HG03066 (cell line): ENCODE measurements at regions not wholly inside any gene's neighbourhood (a gene's known extent, or its start where the extent isn't known, plus 50 kb on each side); places are given as distances from the start of the nearest gene placed in this dataset.

ENCODE experiments used
- ATAC-seq: cut with Tn5 transposase; IDR thresholded peaks from one replicate; pipeline ENCODE4 v1.9.1; 2021; ENCODE audit warnings: low read depth; ENCODE audit not compliant: unreplicated experiment

GRCh38 chr1:83691953-83692500 lies 306.9 kb downstream of the TTLL7 start:
- no peak for ATAC-seq

GRCh38 chr1:83689921-83690868 lies 308.7 kb downstream of the TTLL7 start:
- no peak for ATAC-seq

DNA sequence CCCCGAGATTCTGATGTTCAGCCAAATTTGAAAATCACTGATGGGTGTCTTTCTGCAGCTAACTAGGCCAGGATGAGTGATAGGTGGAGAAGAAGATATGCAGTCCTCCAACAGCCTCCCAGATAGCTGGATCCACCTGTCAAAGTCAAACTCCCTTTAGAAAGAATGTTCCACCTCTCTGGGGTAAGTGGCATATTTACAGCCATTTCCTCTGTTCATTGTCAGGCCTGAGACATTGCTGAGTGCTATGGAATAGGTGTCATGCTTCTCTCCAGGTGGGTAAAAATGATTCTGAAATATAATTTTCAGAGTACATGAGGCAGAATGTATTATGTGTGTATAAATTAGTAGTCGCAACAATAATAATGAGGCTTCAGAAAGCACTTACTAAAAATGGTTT lies 316.8 kb downstream of the TTLL7 start:
- ATAC-seq: no peak

DNA sequence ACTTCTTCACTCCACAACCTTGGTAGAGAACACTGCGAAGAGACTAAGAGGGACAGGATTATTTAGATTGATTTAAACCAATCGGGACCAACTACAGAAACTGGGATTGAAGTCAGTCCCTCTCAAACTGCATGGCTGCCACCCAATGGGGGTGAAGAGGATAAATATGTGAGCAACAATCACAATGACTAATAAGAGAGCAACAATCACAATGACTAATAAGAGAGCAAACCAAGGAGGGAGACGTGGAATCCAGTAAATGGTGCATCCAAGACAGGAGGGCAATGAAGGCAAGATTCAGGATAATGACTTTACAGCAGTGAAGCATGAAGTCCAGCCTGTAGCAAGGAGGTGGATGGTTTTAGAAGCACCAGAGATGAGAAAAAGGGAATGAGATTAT lies 322.8 kb downstream of the TTLL7 start:
- ATAC-seq: no peak

GRCh38 chr1:83673312-83673711 lies 325.6 kb downstream of the TTLL7 start:
- ATAC-seq: no peak

- no peak for ATAC-seq
These were observed 327.3 kb downstream of the TTLL7 start for GRCh38 chr1:83671586-83671985.

GRCh38 chr1:83670909-83671565 lies 327.9 kb downstream of the TTLL7 start:
- no peak for ATAC-seq

DNA sequence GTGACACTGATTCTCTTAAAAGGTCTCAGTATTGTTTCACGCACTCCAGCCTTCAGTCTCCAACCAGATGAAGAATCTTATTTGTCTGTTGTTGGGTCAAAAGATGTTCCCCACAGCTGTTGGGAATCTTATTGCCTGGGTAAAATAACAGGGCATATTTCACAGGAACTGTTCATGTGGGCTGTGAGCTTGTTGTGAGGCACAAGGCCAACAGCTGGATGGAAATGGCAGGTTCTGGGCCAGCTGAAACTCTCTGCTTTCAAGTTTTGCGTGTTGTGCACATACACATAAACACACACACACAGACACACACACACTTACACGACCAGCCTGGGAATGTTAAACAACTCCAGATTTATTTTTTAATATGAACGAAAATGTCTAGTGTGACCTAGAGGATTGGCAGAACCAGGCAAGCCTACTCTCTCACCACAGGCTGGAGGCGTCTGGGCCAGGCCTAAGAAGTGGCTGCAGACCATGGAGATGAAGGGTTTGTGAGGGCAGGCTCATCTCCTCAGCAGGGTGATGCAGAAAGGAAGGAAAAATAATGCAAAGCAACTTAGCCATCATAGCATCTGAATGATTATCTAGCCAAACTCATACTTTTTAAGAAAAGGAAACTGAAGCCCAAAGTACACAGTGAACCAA lies 357.0 kb downstream of the TTLL7 start:
- ATAC-seq: no peak

GRCh38 chr1:83641206-83641658 lies 357.7 kb downstream of the TTLL7 start:
- ATAC-seq: no peak

GRCh38 chr1:83639785-83640184 lies 359.1 kb downstream of the TTLL7 start:
- no peak for ATAC-seq

DNA sequence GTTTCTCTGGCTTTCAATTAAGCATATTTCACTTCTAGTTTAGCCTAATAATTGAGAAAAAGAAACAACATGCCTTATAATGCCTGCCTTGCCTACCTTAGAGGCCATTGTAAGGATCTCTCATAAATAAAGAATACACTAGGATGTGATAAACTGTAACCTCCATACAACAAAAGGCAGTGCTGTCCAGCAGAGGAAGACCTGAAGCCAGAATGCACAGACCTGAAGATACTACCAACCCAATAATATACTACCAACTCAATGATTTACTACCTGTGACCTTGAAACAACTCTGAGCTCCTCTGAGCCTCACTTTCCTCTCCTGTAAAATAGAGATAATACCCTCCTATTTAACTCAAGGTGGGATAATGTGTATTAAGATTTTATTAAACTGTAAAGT lies 361.3 kb downstream of the TTLL7 start:
- no peak for ATAC-seq

DNA sequence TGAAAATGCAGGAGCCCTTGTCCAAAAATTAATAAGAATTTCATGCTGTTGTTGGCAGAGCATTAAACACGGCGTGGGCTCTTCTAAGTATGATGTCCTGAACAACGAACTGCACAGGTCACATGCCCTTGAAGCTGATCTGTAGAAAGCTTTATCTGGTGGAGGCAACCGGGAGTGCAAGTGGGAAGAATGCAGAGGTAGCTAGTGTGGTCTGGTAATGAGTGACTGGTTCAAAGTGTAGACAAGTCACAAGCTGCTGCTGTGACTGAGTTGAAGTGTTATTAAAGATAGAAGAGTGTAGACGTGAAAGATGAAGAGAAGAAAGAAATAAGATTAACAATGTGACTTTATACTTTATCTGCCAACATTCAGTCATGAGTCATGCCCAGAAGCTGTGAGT lies 361.9 kb downstream of the TTLL7 start:
- no peak for ATAC-seq

- ATAC-seq: no peak
These were observed 366.0 kb downstream of the TTLL7 start for GRCh38 chr1:83632906-83633305.

DNA sequence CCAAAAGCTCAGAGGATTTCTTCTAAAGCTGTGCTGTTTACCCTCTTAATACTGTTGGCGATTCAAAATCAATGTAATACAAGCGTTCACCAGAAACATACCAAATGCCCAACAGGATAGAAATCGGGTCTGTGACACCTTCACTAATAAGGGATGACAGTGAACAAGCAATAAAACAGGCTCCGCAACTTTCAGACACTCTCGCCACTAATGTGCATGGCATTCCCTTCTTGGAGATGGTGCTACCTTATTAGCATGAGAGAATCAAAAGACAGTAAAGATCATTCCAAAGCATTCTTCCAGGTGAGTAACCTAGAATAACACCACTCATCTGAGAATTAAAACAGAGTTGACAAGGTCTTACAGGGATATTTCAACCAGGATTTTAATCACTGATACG lies 367.1 kb downstream of the TTLL7 start:
- no peak for ATAC-seq

DNA sequence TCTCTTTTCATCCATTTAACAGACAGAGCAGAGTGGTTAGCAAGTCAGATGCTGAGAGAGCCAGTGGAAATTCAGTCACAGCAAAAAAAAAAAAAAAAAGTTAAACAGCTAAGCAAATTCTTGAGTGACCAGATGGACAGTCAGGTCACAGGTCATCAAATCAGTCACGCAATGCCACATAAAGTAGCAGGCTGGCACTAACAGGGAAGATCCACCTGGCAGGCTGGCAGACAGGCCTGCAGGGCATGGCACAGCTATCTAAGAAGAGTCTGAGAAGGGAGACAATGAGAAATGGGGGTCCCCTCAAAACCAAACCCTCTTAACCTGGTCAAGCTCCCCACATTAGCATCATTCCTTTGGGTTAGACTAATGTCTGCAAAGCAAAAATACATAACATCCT lies 371.9 kb downstream of the TTLL7 start:
- ATAC-seq: no peak

- no peak for ATAC-seq
These were observed 372.3 kb downstream of the TTLL7 start for GRCh38 chr1:83626603-83627002.

- no peak for ATAC-seq
These were observed 373.3 kb downstream of the TTLL7 start for GRCh38 chr1:83625646-83626045.

DNA sequence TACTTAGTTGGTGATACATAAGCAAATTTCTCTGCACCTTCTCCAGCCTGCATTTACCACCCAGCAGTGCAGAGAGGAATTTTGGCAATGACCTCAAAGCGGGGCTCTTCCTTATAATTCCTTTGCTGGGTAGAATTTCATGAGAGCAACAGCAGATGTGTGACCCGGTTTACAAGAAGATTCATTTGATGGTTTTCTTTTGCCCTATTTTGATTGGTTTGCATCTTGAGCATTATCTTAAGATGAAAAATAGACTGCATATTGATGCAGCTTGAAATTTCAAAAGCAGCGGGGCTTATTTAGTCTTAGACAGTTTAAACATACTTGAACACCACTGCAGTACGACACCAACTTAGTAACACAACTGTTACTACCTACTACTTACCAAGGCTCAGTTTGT lies 378.9 kb downstream of the TTLL7 start:
- no peak for ATAC-seq

DNA sequence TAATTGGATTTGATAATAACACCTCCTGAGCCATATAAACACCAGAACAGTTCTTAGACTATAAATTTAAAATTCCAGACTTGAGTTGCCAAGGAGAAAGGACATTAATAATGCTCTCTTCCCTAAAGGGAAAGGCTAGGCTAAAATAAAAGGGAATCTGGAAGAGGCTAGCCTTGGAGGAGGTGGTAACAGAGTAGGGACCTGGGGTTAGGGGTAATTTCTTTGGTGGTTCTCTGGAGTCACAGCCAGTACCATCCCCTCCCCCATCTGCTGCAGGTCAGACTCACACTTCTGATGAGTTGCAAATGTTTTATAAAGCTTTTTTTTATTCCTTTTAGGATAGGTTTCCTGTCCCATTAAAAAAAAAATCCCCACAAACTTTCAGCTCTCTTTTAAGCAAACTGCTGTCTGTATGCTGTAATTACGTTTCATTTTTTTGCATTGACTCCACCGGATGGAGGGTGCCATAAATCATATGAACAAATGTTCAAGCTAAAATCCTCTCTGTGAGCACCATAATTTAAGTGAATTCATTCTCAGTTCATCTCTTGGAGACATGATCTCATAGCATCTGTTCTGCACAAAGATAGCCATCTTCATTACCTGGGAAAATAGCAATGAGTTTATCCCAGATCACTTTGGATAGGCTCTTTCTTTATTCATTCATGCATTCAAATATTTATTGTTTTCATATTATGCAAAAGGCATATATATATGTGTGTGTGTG lies 379.6 kb downstream of the TTLL7 start:
- ATAC-seq: no peak

DNA sequence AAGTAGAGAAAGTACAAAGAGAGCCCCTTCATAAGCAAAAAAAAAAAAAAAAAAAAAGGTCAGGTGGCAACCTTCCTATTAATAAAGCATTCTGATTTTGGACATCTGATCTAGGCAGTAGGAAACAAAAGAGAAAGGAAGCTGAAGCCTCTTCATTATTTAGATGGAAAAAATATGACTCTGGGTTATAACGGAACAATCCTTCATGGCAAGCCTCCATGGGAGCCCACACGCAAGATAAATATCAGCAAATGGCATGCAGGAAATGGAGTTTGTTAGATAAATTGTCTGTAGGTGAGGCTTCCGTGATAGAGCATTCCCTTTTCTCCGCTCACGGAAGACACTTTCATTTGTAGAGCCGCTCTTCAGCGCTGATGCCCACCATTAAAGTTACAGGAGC lies 381.0 kb downstream of the TTLL7 start:
- ATAC-seq: no peak
